Sigmoid colon (tissue), 6 donors: ENCODE measurements at regions not wholly inside any gene's neighbourhood (a gene's known extent, or its start where the extent isn't known, plus 50 kb on each side); places are given as distances from the start of the nearest gene placed in this dataset.

Experiments used
- DNase-seq: peaks from one replicate; pipeline ENCODE4 v3.0.0-alpha.2; 2019
- H3K27ac ChIP-seq, 4 donors: fragments of 200-600 bp; sonication (generic); one replicate each; pipeline ENCODE4 v1.5.1; 2016 to 2019; ENCODE audit warnings: mild to moderate bottlenecking in 1 of 4
- H3K27me3 ChIP-seq, 3 donors: fragments of 200-600 bp; sonication (generic); one replicate each; pipeline ENCODE4 v1.5.1; 2019; ENCODE audit warnings: mild to moderate bottlenecking in 1 of 3
- H3K36me3 ChIP-seq, 4 donors: fragments of 200-600 bp; sonication (generic); one replicate each; pipeline ENCODE4 v1.5.1; 2016 to 2019
- H3K4me1 ChIP-seq, 4 donors: fragments of 200-600 bp; sonication (generic); one replicate each; pipeline ENCODE4 v1.5.1; 2017 to 2019
- H3K4me3 ChIP-seq, 4 donors: fragments of 200-600 bp; sonication (generic); one replicate each; pipeline ENCODE4 v1.5.1; 2017 to 2019; ENCODE audit warnings: mild to moderate bottlenecking in 2 of 4, moderate library complexity in 1 of 4
- H3K9me3 ChIP-seq, 4 donors: fragments of 200-600 bp in 3 of 4; sonication (generic) in 3 of 4; one replicate each; pipeline versions ENCODE4 v1.5.1 to v1.6.1; 2013 to 2019
- CTCF ChIP-seq, 4 experiments: fragments of 450-650 bp in 3 of 4; fragments of 200-600 bp in 1 of 4; IDR thresholded peaks; one replicate each; pipeline ENCODE4 v1.5.1; 2016 to 2019; ENCODE audit warnings: antibody characterized with exemption in 4 of 4, mild to moderate bottlenecking in 3 of 4, moderate library complexity in 2 of 4
- EP300 ChIP-seq, 4 donors: sonication (generic); formaldehyde crosslinking; IDR thresholded peaks; one replicate each; pipeline ENCODE4 v1.6.1; 2017; ENCODE audit warnings: antibody characterized with exemption in 4 of 4
- POLR2A ChIP-seq, 2 donors: fragments of 450-650 bp; IDR thresholded peaks; one replicate each; pipeline ENCODE4 v1.6.1; 2016; ENCODE audit warnings: antibody characterized with exemption in 2 of 2, mild to moderate bottlenecking in 2 of 2, moderate library complexity in 2 of 2
- POLR2AphosphoS5 ChIP-seq, 4 donors: sonication (generic); formaldehyde crosslinking; IDR thresholded peaks; one replicate each; pipeline ENCODE4 v1.6.1; 2017; ENCODE audit warnings: antibody characterized with exemption in 4 of 4
- WGBS, 2 donors: extraction: QIAGEN DNeasy Blood & Tissue Kit; methylation state at CpG; one replicate each; pipeline ENCODE4 v1.1.7; 2013; 5-methylcytosine and 5-hydroxymethylcytosine counted together
- intact Hi-C: fragments of 100-400 bp; cut with DNase I; formaldehyde crosslinking; loops from one replicate; pipeline ENCODE4 v1.15.1; 2023
- donor health status: healthy with polysubstance abuse.
- donor health status: healthy.

- peaks cover 0 to 14% (median 11%) of the 10 kb centered on the region in 4 donors for H3K4me1 ChIP-seq
- H3K9me3 ChIP-seq: no peaks in the 10 kb centered on the region
- H3K4me3 ChIP-seq: peak overlapping the region; percentile 19 to 53 (median 42)
- H3K36me3 ChIP-seq: no peaks in the 10 kb centered on the region
- peaks cover 0 to 34% (median 7%) of the 10 kb centered on the region in 3 donors for H3K27me3 ChIP-seq
- intact Hi-C loops: no loop called here
- TF ChIP-seq POLR2A (IDR thresholded peaks at IDR 0.05): no peak
- no peak for TF ChIP-seq EP300 (IDR thresholded peaks at IDR 0.05)
- no peak for TF ChIP-seq CTCF (IDR thresholded peaks at IDR 0.05)
- no peak for TF ChIP-seq POLR2AphosphoS5 (IDR thresholded peaks at IDR 0.05)
- no peak for DNase-seq
- H3K27ac ChIP-seq: no peak overlapping the region
- WGBS, 2 donors: 16 to 22% methylated on average over 9 of the region's 9 CpGs
Measured at GRCh38 chr3:124584245-124584551, 146.1 kb upstream of the UMPS start.

- Histone ChIP-seq H3K9me3 (no peaks in the 10 kb centered on the region), H3K27me3 (peaks cover 0 to 34% (median 7%) of the 10 kb centered on the region in 3 donors), H3K27ac (peak overlapping the region in 2 of 4 donors; percentile 40 to 62), H3K4me1 (peaks cover 0 to 14% (median 11%) of the 10 kb centered on the region in 4 donors), H3K36me3 (no peaks in the 10 kb centered on the region), H3K4me3 (peak overlapping the region; percentile 19 to 53 (median 42))
- WGBS, 2 donors: 1 to 3% methylated on average over 59 of the region's 59 CpGs
- TF ChIP-seq POLR2A (IDR thresholded peaks at IDR 0.05): no peak
- no peak for TF ChIP-seq POLR2AphosphoS5 (IDR thresholded peaks at IDR 0.05)
- no peak for TF ChIP-seq CTCF (IDR thresholded peaks at IDR 0.05)
- TF ChIP-seq EP300 (IDR thresholded peaks at IDR 0.05): no peak
- intact Hi-C loops: no loop called here
- DNase-seq: peak; percentile 68
Measured at GRCh38 chr3:124584552-124585391, 145.5 kb upstream of the UMPS start.

- TF ChIP-seq POLR2A (IDR thresholded peaks at IDR 0.05) (no peak), POLR2AphosphoS5 (IDR thresholded peaks at IDR 0.05) (no peak), CTCF (IDR thresholded peaks at IDR 0.05) (no peak)
- no peak overlapping the region for H3K27ac ChIP-seq
- peaks cover 0 to 34% (median 7%) of the 10 kb centered on the region in 3 donors for H3K27me3 ChIP-seq
- H3K9me3 ChIP-seq: no peaks in the 10 kb centered on the region
- WGBS, 2 donors: 80 to 90% methylated on average over 21 of the region's 21 CpGs
- no peaks in the 10 kb centered on the region for H3K36me3 ChIP-seq
- intact Hi-C loops: no loop called here
- H3K4me3 ChIP-seq: no peak overlapping the region
- DNase-seq: no peak
- peaks cover 0 to 14% (median 11%) of the 10 kb centered on the region in 4 donors for H3K4me1 ChIP-seq
Measured at GRCh38 chr3:124586126-124587052, 143.9 kb upstream of the UMPS start.

- Histone ChIP-seq H3K27me3 (peaks cover 0 to 34% (median 7%) of the 10 kb centered on the region in 3 donors), H3K27ac (no peak overlapping the region), H3K36me3 (no peaks in the 10 kb centered on the region), H3K4me3 (no peak overlapping the region), H3K9me3 (no peaks in the 10 kb centered on the region), H3K4me1 (peaks cover 0 to 14% (median 11%) of the 10 kb centered on the region in 4 donors)
- 88 to 89% methylated on average over 3 of the region's 3 CpGs for WGBS, 2 donors
- no peak for DNase-seq
- intact Hi-C loops: no loop called here
- no peak for TF ChIP-seq EP300 (IDR thresholded peaks at IDR 0.05)
- no peak for TF ChIP-seq POLR2A (IDR thresholded peaks at IDR 0.05)
- TF ChIP-seq POLR2AphosphoS5 (IDR thresholded peaks at IDR 0.05): no peak
- no peak for TF ChIP-seq CTCF (IDR thresholded peaks at IDR 0.05)
Measured at GRCh38 chr3:124587053-124587408, 143.2 kb upstream of the UMPS start.
